AML-193 (cell line): ENCODE measurements at regions not wholly inside any gene's neighbourhood (a gene's known extent, or its start where the extent isn't known, plus 50 kb on each side); places are given as distances from the start of the nearest gene placed in this dataset.
"Not testable (repeated sequence)": the region's sequence is repeated elsewhere in the genome, so short reads cannot be mapped to it uniquely, and the experiment has no call there.

ENCODE experiments used
- DNase-seq, 2 experiments: peaks; one replicate each; lab custom pipeline; 2025; lab: John Stamatoyannopoulos, UW

GRCh38 chr9:111276431-111277128 lies 53.4 kb downstream of the OR2K2 start:
- no peak for DNase-seq

GRCh38 chr9:111274737-111275136 lies 55.3 kb downstream of the OR2K2 start:
- DNase-seq = no peak

- DNase-seq = no peak
These were observed 57.4 kb downstream of the OR2K2 start for GRCh38 chr9:111272581-111272980.

GRCh38 chr9:111271481-111272080 lies 58.4 kb downstream of the OR2K2 start:
- DNase-seq = no peak

GRCh38 chr9:111271047-111271446 lies 59.0 kb downstream of the OR2K2 start:
- DNase-seq = no peak

- not testable (repeated sequence) for DNase-seq
These were observed 64.0 kb downstream of the OR2K2 start for GRCh38 chr9:111266024-111266423.

GRCh38 chr9:111263116-111263515 lies 66.9 kb downstream of the OR2K2 start:
- no peak for DNase-seq

GRCh38 chr9:111258875-111259271 lies 71.2 kb downstream of the OR2K2 start:
- DNase-seq = no peak

GRCh38 chr9:111258209-111258874 lies 71.7 kb downstream of the OR2K2 start:
- DNase-seq = no peak

- no peak for DNase-seq
These were observed 76.1 kb downstream of the OR2K2 start for GRCh38 chr9:111253742-111254437.

- DNase-seq = no peak
These were observed 78.9 kb downstream of the OR2K2 start for GRCh38 chr9:111250875-111251842.

GRCh38 chr9:111237447-111237846 lies 92.6 kb downstream of the OR2K2 start:
- DNase-seq = no peak

GRCh38 chr9:111236332-111236731 lies 93.7 kb downstream of the OR2K2 start:
- DNase-seq = no peak

- DNase-seq = no peak
These were observed 96.1 kb downstream of the OR2K2 start for GRCh38 chr9:111233963-111234362.

GRCh38 chr9:111232997-111233790 lies 96.8 kb downstream of the OR2K2 start:
- DNase-seq = no peak

- DNase-seq = no peak
These were observed 98.0 kb downstream of the OR2K2 start for GRCh38 chr9:111231801-111232580.

- DNase-seq = no peak
These were observed 107.3 kb downstream of the OR2K2 start for GRCh38 chr9:111222757-111223156.

GRCh38 chr9:111212874-111213273 lies 117.2 kb downstream of the OR2K2 start:
- no peak for DNase-seq

- no peak for DNase-seq
These were observed 131.1 kb downstream of the OR2K2 start for GRCh38 chr9:111198936-111199335.

- no peak for DNase-seq
These were observed 132.8 kb downstream of the OR2K2 start for GRCh38 chr9:111197256-111197655.
